Activated CD8-positive, alpha-beta memory T cell treated with anti-CD3 and anti-CD28 coated beads, Interleukin-2, amount 10 ng/mL, durations not matched to agents 7 days and 5 days (primary cell): ENCODE measurements at regions not wholly inside any gene's neighbourhood (a gene's known extent, or its start where the extent isn't known, plus 50 kb on each side); places are given as distances from the start of the nearest gene placed in this dataset.

Experiments used
- ATAC-seq: fragments of 150-1000 bp; cut with Tn5 transposase; one replicate; pipeline ENCODE4 v1.10.0; 2021; ENCODE audit warnings: moderate library complexity
- CTCF ChIA-PET: fragments of 350-600 bp; sonication (Branson Sonifier 250); formaldehyde crosslinking; loops from one replicate; lab custom pipeline; 2021; ENCODE audit warnings: antibody characterized with exemption; lab: Charles Lee
- DNase-seq: peaks from one replicate; pipeline ENCODE4 v3.0.0-alpha.2; 2020
- H3K27ac Mint-ChIP-seq: one replicate; pipeline ENCODE4 v1.8.0; 2021; ENCODE audit warnings: mild to moderate bottlenecking, mixed read lengths
- H3K27me3 Mint-ChIP-seq: one replicate; pipeline ENCODE4 v1.8.0; 2021; ENCODE audit warnings: mixed read lengths
- H3K36me3 Mint-ChIP-seq: one replicate; pipeline ENCODE4 v1.8.0; 2021; ENCODE audit warnings: mild to moderate bottlenecking, mixed read lengths
- H3K4me1 Mint-ChIP-seq: one replicate; pipeline ENCODE4 v1.8.0; 2021; ENCODE audit warnings: mixed read lengths
- H3K4me3 Mint-ChIP-seq: one replicate; pipeline ENCODE4 v1.8.0; 2021; ENCODE audit warnings: mild to moderate bottlenecking, moderate library complexity, mixed read lengths
- H3K9me3 Mint-ChIP-seq: one replicate; pipeline ENCODE4 v1.8.0; 2022; ENCODE audit warnings: low read depth, mixed read lengths

- no peak overlapping the region for H3K27ac Mint-ChIP-seq
- no peak for DNase-seq
- H3K9me3 Mint-ChIP-seq: peaks cover 3% of the 10 kb centered on the region
- no peaks in the 10 kb centered on the region for H3K36me3 Mint-ChIP-seq
- peaks cover 3% of the 10 kb centered on the region for H3K4me1 Mint-ChIP-seq
- H3K4me3 Mint-ChIP-seq: no peak overlapping the region
- CTCF ChIA-PET: interaction anchor here (1.8 kb wide), 1 partner anchor 23 kb away, joined by 6 read pairs; no protein-coding TSS in a partner anchor
- no peak for ATAC-seq
- peaks cover 7% of the 10 kb centered on the region for H3K27me3 Mint-ChIP-seq
Measured at GRCh38 chr18:42137693-42138375, 182.8 kb downstream of the PIK3C3 start.

- Mint-ChIP-seq H3K27ac (no peak overlapping the region), H3K9me3 (peaks cover 3% of the 10 kb centered on the region), H3K27me3 (peaks cover 7% of the 10 kb centered on the region), H3K36me3 (no peaks in the 10 kb centered on the region), H3K4me1 (peaks cover 3% of the 10 kb centered on the region), H3K4me3 (no peak overlapping the region)
- ATAC-seq (no peak), DNase-seq (no peak)
- CTCF ChIA-PET: interaction anchor here (1.4 to 1.8 kb wide), 2 partner anchors 28 to 88 kb away, joined by 4 to 8 read pairs; no protein-coding TSS in a partner anchor
Measured at GRCh38 chr18:42141439-42141838, 186.4 kb downstream of the PIK3C3 start.

- Mint-ChIP-seq H3K36me3 (no peaks in the 10 kb centered on the region), H3K9me3 (no peaks in the 10 kb centered on the region), H3K27ac (no peak overlapping the region), H3K27me3 (no peaks in the 10 kb centered on the region), H3K4me1 (no peaks in the 10 kb centered on the region), H3K4me3 (no peak overlapping the region)
- ATAC-seq: no peak
- CTCF ChIA-PET: no interaction called here
- DNase-seq: no peak
Measured at GRCh38 chr18:42155024-42155423, 200.0 kb downstream of the PIK3C3 start.

GRCh38 chr18:42156281-42156680 is 201.2 kb downstream of the PIK3C3 start:
- H3K4me3 Mint-ChIP-seq: no peak overlapping the region
- no peaks in the 10 kb centered on the region for H3K4me1 Mint-ChIP-seq
- H3K27ac Mint-ChIP-seq: no peak overlapping the region
- DNase-seq (no peak), ATAC-seq (no peak)
- H3K9me3 Mint-ChIP-seq: no peaks in the 10 kb centered on the region
- CTCF ChIA-PET: no interaction called here
- no peaks in the 10 kb centered on the region for H3K36me3 Mint-ChIP-seq
- H3K27me3 Mint-ChIP-seq: no peaks in the 10 kb centered on the region

- no peaks in the 10 kb centered on the region for H3K27me3 Mint-ChIP-seq
- no peaks in the 10 kb centered on the region for H3K4me1 Mint-ChIP-seq
- no peak for ATAC-seq
Measured at GRCh38 chr18:42157420-42157819, 202.4 kb downstream of the PIK3C3 start.

GRCh38 chr18:42157878-42158277 is 202.8 kb downstream of the PIK3C3 start:
- Mint-ChIP-seq H3K4me1 (no peaks in the 10 kb centered on the region), H3K36me3 (no peaks in the 10 kb centered on the region), H3K27me3 (no peaks in the 10 kb centered on the region), H3K27ac (no peak overlapping the region), H3K4me3 (no peak overlapping the region), H3K9me3 (no peaks in the 10 kb centered on the region)
- no peak for ATAC-seq
- no peak for DNase-seq
- CTCF ChIA-PET: no interaction called here

More at GRCh38 chr18:42157420-42157819, 202.4 kb downstream of the PIK3C3 start:
- H3K27ac Mint-ChIP-seq: no peak overlapping the region
- CTCF ChIA-PET: no interaction called here
- H3K4me3 Mint-ChIP-seq: no peak overlapping the region
- no peaks in the 10 kb centered on the region for H3K9me3 Mint-ChIP-seq
- DNase-seq: no peak
- H3K36me3 Mint-ChIP-seq: no peaks in the 10 kb centered on the region

- no peak overlapping the region for H3K4me3 Mint-ChIP-seq
- no peak overlapping the region for H3K27ac Mint-ChIP-seq
- CTCF ChIA-PET: no interaction called here
- no peaks in the 10 kb centered on the region for H3K4me1 Mint-ChIP-seq
- DNase-seq: no peak
- H3K27me3 Mint-ChIP-seq: no peaks in the 10 kb centered on the region
- no peaks in the 10 kb centered on the region for H3K9me3 Mint-ChIP-seq
- no peak for ATAC-seq
- H3K36me3 Mint-ChIP-seq: no peaks in the 10 kb centered on the region
Measured at GRCh38 chr18:42159146-42159545, 204.1 kb downstream of the PIK3C3 start.

- CTCF ChIA-PET: no interaction called here
- DNase-seq (no peak), ATAC-seq (no peak)
- Mint-ChIP-seq H3K27me3 (no peaks in the 10 kb centered on the region), H3K4me3 (no peak overlapping the region), H3K36me3 (no peaks in the 10 kb centered on the region), H3K27ac (no peak overlapping the region), H3K4me1 (no peaks in the 10 kb centered on the region), H3K9me3 (no peaks in the 10 kb centered on the region)
Measured at GRCh38 chr18:42163321-42163720, 208.3 kb downstream of the PIK3C3 start.

GRCh38 chr18:42164556-42164955 is 209.5 kb downstream of the PIK3C3 start:
- ATAC-seq: no peak
- Mint-ChIP-seq H3K4me1 (no peaks in the 10 kb centered on the region), H3K27ac (no peak overlapping the region), H3K36me3 (no peaks in the 10 kb centered on the region), H3K9me3 (no peaks in the 10 kb centered on the region), H3K27me3 (no peaks in the 10 kb centered on the region), H3K4me3 (no peak overlapping the region)
- CTCF ChIA-PET: no interaction called here
- no peak for DNase-seq

- Mint-ChIP-seq H3K27me3 (no peaks in the 10 kb centered on the region), H3K4me3 (no peak overlapping the region), H3K27ac (no peak overlapping the region), H3K4me1 (no peaks in the 10 kb centered on the region), H3K9me3 (no peaks in the 10 kb centered on the region), H3K36me3 (no peaks in the 10 kb centered on the region)
- CTCF ChIA-PET: no interaction called here
- ATAC-seq (no peak), DNase-seq (no peak)
Measured at GRCh38 chr18:42165922-42166513, 211.0 kb downstream of the PIK3C3 start.

- no peak for ATAC-seq
- no peaks in the 10 kb centered on the region for H3K9me3 Mint-ChIP-seq
- CTCF ChIA-PET: no interaction called here
- H3K27me3 Mint-ChIP-seq: no peaks in the 10 kb centered on the region
- DNase-seq: no peak
- no peaks in the 10 kb centered on the region for H3K36me3 Mint-ChIP-seq
- no peak overlapping the region for H3K4me3 Mint-ChIP-seq
- no peaks in the 10 kb centered on the region for H3K4me1 Mint-ChIP-seq
- H3K27ac Mint-ChIP-seq: no peak overlapping the region
Measured at GRCh38 chr18:42168487-42168886, 213.5 kb downstream of the PIK3C3 start.

- no peak overlapping the region for H3K27ac Mint-ChIP-seq
- CTCF ChIA-PET: no interaction called here
- no peaks in the 10 kb centered on the region for H3K4me1 Mint-ChIP-seq
- no peak for DNase-seq
- H3K4me3 Mint-ChIP-seq: no peak overlapping the region
- ATAC-seq: no peak
- no peaks in the 10 kb centered on the region for H3K36me3 Mint-ChIP-seq
- H3K27me3 Mint-ChIP-seq: no peaks in the 10 kb centered on the region
- H3K9me3 Mint-ChIP-seq: no peaks in the 10 kb centered on the region
Measured at GRCh38 chr18:42168907-42169306, 213.9 kb downstream of the PIK3C3 start.

- no peaks in the 10 kb centered on the region for H3K4me1 Mint-ChIP-seq
- no peaks in the 10 kb centered on the region for H3K36me3 Mint-ChIP-seq
- H3K4me3 Mint-ChIP-seq: no peak overlapping the region
- CTCF ChIA-PET: no interaction called here
- H3K9me3 Mint-ChIP-seq: no peaks in the 10 kb centered on the region
- no peak for ATAC-seq
- DNase-seq: no peak
- H3K27me3 Mint-ChIP-seq: no peaks in the 10 kb centered on the region
- no peak overlapping the region for H3K27ac Mint-ChIP-seq
Measured at GRCh38 chr18:42174909-42175308, 219.9 kb downstream of the PIK3C3 start.

GRCh38 chr18:42176599-42176998 is 221.6 kb downstream of the PIK3C3 start:
- Mint-ChIP-seq H3K27me3 (no peaks in the 10 kb centered on the region), H3K9me3 (no peaks in the 10 kb centered on the region), H3K36me3 (no peaks in the 10 kb centered on the region), H3K4me3 (no peak overlapping the region), H3K27ac (no peak overlapping the region), H3K4me1 (no peaks in the 10 kb centered on the region)
- DNase-seq: no peak
- CTCF ChIA-PET: interaction anchor here (0.9 kb wide), 1 partner anchor 16 kb away, joined by 3 read pairs; no protein-coding TSS in a partner anchor
- ATAC-seq: no peak
